ENCODE measurements at regions not wholly inside any gene's neighbourhood (a gene's known extent, or its start where the extent isn't known, plus 50 kb on each side); places are given as distances from the start of the nearest gene placed in this dataset.

GRCh38 chrX:42714981-42715700 lies 62.8 kb downstream of the PPP1R2C start:
- DNase-seq (ENCODE audit: extremely low read depth in 1 of 4, low spot score in 3 of 4): peak in 1 of 4 experiments; percentile 1
- Histone ChIP-seq H3K36me3 (ENCODE audit: control insufficient read depth, insufficient read depth, low read length) (no peaks in the 10 kb centered on the region), H3K4me2 (ENCODE audit: insufficient read depth, low read length) (no peak overlapping the region), H3K79me2 (ENCODE audit: control insufficient read depth, insufficient read depth, low read length) (no peaks in the 10 kb centered on the region), H4K20me1 (replicated peaks; ENCODE audit: control insufficient read depth, insufficient read depth, low read length) (no peaks in the 10 kb centered on the region), H3K9me1 (ENCODE audit: control insufficient read depth, insufficient read depth, low read length) (no peaks in the 10 kb centered on the region), H3K27me3 (ENCODE audit: control insufficient read depth in 2 of 2, insufficient read depth in 2 of 2, low read length in 2 of 2) (no peaks in the 10 kb centered on the region), H3K9ac (ENCODE audit: insufficient read depth in 1 of 2, low read depth in 2 of 2, low read length in 2 of 2) (no peak overlapping the region), H2AFZ (ENCODE audit: low read depth, low read length) (no peak overlapping the region), H3K27ac (ENCODE audit: extremely low read depth, low read depth, low read length) (no peak overlapping the region), H3K4me1 (replicated peaks in 1 of 2; ENCODE audit: control insufficient read depth in 2 of 2, insufficient read depth in 2 of 2, low read length in 2 of 2) (no peaks in the 10 kb centered on the region), H3K4me3 (no peak overlapping the region), H3K9me3 (replicated peaks; ENCODE audit: control insufficient read depth, insufficient read depth, low read depth, low read length) (no peaks in the 10 kb centered on the region)
- BruUV-seq (replicated peaks): no TSS peak
- no peak; the same call in 2 of the 3 replicates for ATAC-seq
- in situ Hi-C loops (cut with MboI): no loop called here
- WGBS (ENCODE audit: insufficient coverage, low coverage, missing lambda C conversion rate): 2% methylated on average over 8 of the region's 11 CpGs
- no peak for FAIRE-seq
- intact Hi-C loops (cut with micrococcal nuclease): no loop called here
- CTCF ChIA-PET (ENCODE audit: low intra/inter-chr PET ratio): no interaction called here
- peak in 2 of 3 experiments; percentile 14 to 19; a peak in 1 of 6 replicates for TF ChIP-seq CTCF (IDR thresholded peaks at IDR 0.05 in 2 of 3, conservative IDR thresholded peaks at IDR 0.05 in 1 of 3; ENCODE audit: insufficient read depth in 2 of 3, low read depth in 1 of 3, low read length in 3 of 3)
- no peak for TF ChIP-seq ZNF584 (CRISPR knock-in tag; IDR thresholded peaks at IDR 0.05; ENCODE audit: low read depth)
- POLR2A ChIA-PET: interaction anchor here (1.0 kb wide), 1 partner anchor 17 kb away, joined by 3 read pairs; no protein-coding TSS in a partner anchor

GRCh38 chrX:42710452-42710851 lies 67.5 kb downstream of the PPP1R2C start:
- Histone ChIP-seq H2AFZ (ENCODE audit: low read depth, low read length) (no peak overlapping the region), H4K20me1 (replicated peaks; ENCODE audit: control insufficient read depth, insufficient read depth, low read length) (no peaks in the 10 kb centered on the region), H3K27ac (ENCODE audit: extremely low read depth, low read depth, low read length) (no peak overlapping the region), H3K9me1 (ENCODE audit: control insufficient read depth, insufficient read depth, low read length) (no peaks in the 10 kb centered on the region), H3K4me3 (no peak overlapping the region), H3K4me1 (replicated peaks in 1 of 2; ENCODE audit: control insufficient read depth in 2 of 2, insufficient read depth in 2 of 2, low read length in 2 of 2) (no peaks in the 10 kb centered on the region), H3K4me2 (ENCODE audit: insufficient read depth, low read length) (no peak overlapping the region), H3K27me3 (ENCODE audit: control insufficient read depth in 2 of 2, insufficient read depth in 2 of 2, low read length in 2 of 2) (no peaks in the 10 kb centered on the region), H3K36me3 (ENCODE audit: control insufficient read depth, insufficient read depth, low read length) (no peaks in the 10 kb centered on the region), H3K9ac (ENCODE audit: insufficient read depth in 1 of 2, low read depth in 2 of 2, low read length in 2 of 2) (no peak overlapping the region), H3K9me3 (replicated peaks; ENCODE audit: control insufficient read depth, insufficient read depth, low read depth, low read length) (no peaks in the 10 kb centered on the region), H3K79me2 (ENCODE audit: control insufficient read depth, insufficient read depth, low read length) (no peaks in the 10 kb centered on the region)
- POLR2A ChIA-PET: no interaction called here
- no TSS peak for BruUV-seq (replicated peaks)
- DNase-seq (ENCODE audit: extremely low read depth in 1 of 4, low spot score in 3 of 4) (no peak), ATAC-seq (no peak), FAIRE-seq (no peak)
- CTCF ChIA-PET (ENCODE audit: low intra/inter-chr PET ratio): no interaction called here
- TF ChIP-seq ZKSCAN1 (IDR thresholded peaks at IDR 0.05; ENCODE audit: low read depth, low read length) (no peak), JUNB (CRISPR knock-in tag; conservative IDR thresholded peaks at IDR 0.05) (no peak), ELF2 (CRISPR knock-in tag; IDR thresholded peaks at IDR 0.05) (no peak)
- TF ChIP-seq, protein P1, sequence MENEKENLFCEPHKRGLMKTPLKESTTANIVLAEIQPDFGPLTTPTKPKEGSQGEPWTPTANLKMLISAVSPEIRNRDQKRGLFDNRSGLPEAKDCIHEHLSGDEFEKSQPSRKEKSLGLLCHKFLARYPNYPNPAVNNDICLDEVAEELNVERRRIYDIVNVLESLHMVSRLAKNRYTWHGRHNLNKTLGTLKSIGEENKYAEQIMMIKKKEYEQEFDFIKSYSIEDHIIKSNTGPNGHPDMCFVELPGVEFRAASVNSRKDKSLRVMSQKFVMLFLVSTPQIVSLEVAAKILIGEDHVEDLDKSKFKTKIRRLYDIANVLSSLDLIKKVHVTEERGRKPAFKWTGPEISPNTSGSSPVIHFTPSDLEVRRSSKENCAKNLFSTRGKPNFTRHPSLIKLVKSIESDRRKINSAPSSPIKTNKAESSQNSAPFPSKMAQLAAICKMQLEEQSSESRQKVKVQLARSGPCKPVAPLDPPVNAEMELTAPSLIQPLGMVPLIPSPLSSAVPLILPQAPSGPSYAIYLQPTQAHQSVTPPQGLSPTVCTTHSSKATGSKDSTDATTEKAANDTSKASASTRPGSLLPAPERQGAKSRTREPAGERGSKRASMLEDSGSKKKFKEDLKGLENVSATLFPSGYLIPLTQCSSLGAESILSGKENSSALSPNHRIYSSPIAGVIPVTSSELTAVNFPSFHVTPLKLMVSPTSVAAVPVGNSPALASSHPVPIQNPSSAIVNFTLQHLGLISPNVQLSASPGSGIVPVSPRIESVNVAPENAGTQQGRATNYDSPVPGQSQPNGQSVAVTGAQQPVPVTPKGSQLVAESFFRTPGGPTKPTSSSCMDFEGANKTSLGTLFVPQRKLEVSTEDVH (IDR thresholded peaks at IDR 0.05; ENCODE audit: low read depth, partially characterized antibody): no peak
- 0% methylated on average over 1 of the region's 2 CpGs for WGBS (ENCODE audit: insufficient coverage, low coverage, missing lambda C conversion rate)
- in situ Hi-C loops (cut with MboI) (no loop called here), intact Hi-C loops (cut with micrococcal nuclease) (no loop called here)
